ENCODE measurements at regions not wholly inside any gene's neighbourhood (a gene's known extent, or its start where the extent isn't known, plus 50 kb on each side); places are given as distances from the start of the nearest gene placed in this dataset.

DNA sequence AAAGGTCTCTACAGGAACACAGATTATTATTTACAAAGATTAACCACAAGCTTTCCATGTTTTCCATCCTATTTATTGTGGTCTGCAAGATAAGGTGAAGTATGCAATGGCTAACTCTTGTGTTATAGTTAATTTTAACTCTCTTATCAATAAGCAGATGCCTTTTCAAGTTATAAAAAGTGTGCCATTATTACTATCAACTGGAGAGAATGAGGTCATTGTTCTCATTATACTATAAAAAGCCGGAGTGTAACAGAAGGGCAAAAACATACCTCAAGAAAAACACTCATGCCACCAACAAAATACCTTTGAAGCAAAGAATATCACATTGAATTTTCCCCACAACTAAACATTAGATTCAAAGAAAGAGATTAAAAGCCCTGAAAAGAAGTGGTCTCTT is 52.0 kb upstream of the SORBS2 start:
- TF ChIP-seq EZH2 (IDR thresholded peaks at IDR 0.05) (no peak), POLR2AphosphoS5 (IDR thresholded peaks at IDR 0.05; ENCODE audit: borderline replicate concordance, low read depth, low read length) (no peak), FOXP2 (optimal IDR thresholded peaks at IDR 0.05; ENCODE audit: control extremely low read depth, extremely low read length, insufficient read depth) (no peak)
